Right lobe of liver (tissue), 4 donors: ENCODE measurements at regions not wholly inside any gene's neighbourhood (a gene's known extent, or its start where the extent isn't known, plus 50 kb on each side); places are given as distances from the start of the nearest gene placed in this dataset.

Experiments used
- CTCF ChIP-seq, 4 donors: fragments of 200-600 bp in 3 of 4; fragments of 450-650 bp in 1 of 4; IDR thresholded peaks; one replicate each; pipeline versions ENCODE4 v1.5.1 to v1.8.0; 2016 to 2022; ENCODE audit warnings: antibody characterized with exemption in 4 of 4, mild to moderate bottlenecking in 2 of 4
- POLR2A ChIP-seq: fragments of 450-650 bp; IDR thresholded peaks from one replicate; pipeline ENCODE4 v1.6.1; 2017; ENCODE audit warnings: antibody characterized with exemption, mild to moderate bottlenecking
- donor health status: DM: no; HTN: no; CAD: no.
- donor health status: DM: no; HTN: no; CAD: no.
- donor health status: DM: no; HTN: yes; CAD: no.

GRCh38 chr7:17139081-17139480 is 159.4 kb upstream of the AHR start:
- TF ChIP-seq CTCF (IDR thresholded peaks at IDR 0.05) (no peak), POLR2A (no peak)
